Calu3 (cell line): ENCODE measurements at regions not wholly inside any gene's neighbourhood (a gene's known extent, or its start where the extent isn't known, plus 50 kb on each side); places are given as distances from the start of the nearest gene placed in this dataset.

Source experiments
- BruUV-seq: library from RNA; stranded (reverse); fragments of 400-500 nt; replicated peaks from 2 replicates; lab custom pipeline; 2021; lab: Mats Ljungman, UMichigan
- CTCF ChIA-PET: fragments of 300-600 bp; sonication (Branson Sonifier 250); formaldehyde crosslinking; loops from one replicate; lab custom pipeline; 2022; ENCODE audit warnings: antibody characterized with exemption; lab: Charles Lee
- DNase-seq: peaks from one replicate; pipeline ENCODE4 v3.0.0; 2022
- H3K27ac Mint-ChIP-seq: one replicate; pipeline ENCODE4 v1.8.0; 2022; ENCODE audit warnings: mixed read lengths; ENCODE audit not compliant: unreplicated experiment
- H3K27me3 Mint-ChIP-seq: one replicate; pipeline ENCODE4 v1.8.0; 2022; ENCODE audit warnings: mixed read lengths; ENCODE audit not compliant: unreplicated experiment
- H3K36me3 Mint-ChIP-seq: one replicate; pipeline ENCODE4 v1.8.0; 2022; ENCODE audit warnings: mild to moderate bottlenecking, moderate library complexity, mixed read lengths; ENCODE audit not compliant: insufficient read depth, unreplicated experiment
- H3K4me1 Mint-ChIP-seq: one replicate; pipeline ENCODE4 v1.8.0; 2022; ENCODE audit warnings: mild to moderate bottlenecking, low read depth, mixed read lengths; ENCODE audit not compliant: unreplicated experiment
- H3K4me3 Mint-ChIP-seq: one replicate; pipeline ENCODE4 v1.8.0; 2022; ENCODE audit warnings: mild to moderate bottlenecking, low read depth, moderate library complexity, mixed read lengths; ENCODE audit not compliant: unreplicated experiment
- H3K9me3 Mint-ChIP-seq: one replicate; pipeline ENCODE4 v1.8.0; 2022; ENCODE audit warnings: low read depth, mixed read lengths; ENCODE audit not compliant: unreplicated experiment
- intact Hi-C: fragments of 100-400 bp; cut with micrococcal nuclease; formaldehyde crosslinking; loops from one replicate; pipeline ENCODE4 v1.10.0; 2022; ENCODE audit not compliant: unreplicated experiment
- TF ChIP-seq, protein P1 (sequence below): fragments of 200-600 bp; IDR thresholded peaks from one replicate; pipeline ENCODE4 v1.8.0; 2022; ENCODE audit warnings: antibody characterized with exemption; ENCODE audit not compliant: unreplicated experiment

DNA sequence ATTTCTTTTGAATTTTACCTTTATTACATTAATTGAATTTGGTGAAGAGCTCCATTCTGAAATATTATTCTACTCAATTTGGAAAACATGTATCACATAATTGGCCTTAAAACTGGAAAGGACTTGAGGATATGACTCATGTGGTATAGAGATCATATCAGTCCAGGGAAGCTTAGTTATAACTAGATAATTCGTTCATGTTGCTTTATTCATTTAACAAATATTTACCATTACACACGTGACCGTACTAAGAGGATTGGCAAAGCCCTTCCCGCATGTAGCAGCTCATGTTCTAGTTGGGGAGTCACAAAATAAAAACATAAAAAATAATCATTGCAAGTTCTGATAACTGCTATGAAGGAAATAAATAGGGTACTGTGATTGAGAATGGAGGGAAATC lies 1816.5 kb downstream of the MAT2B start:
- H3K36me3 Mint-ChIP-seq, result no peaks in the 10 kb centered on the region
- BruUV-seq, result no TSS peak
- CTCF ChIA-PET, result no interaction called here
- intact Hi-C loops, result no loop called here
- no peaks in the 10 kb centered on the region for H3K4me1 Mint-ChIP-seq
- H3K9me3 Mint-ChIP-seq, result peaks cover 10% of the 10 kb centered on the region
- H3K27me3 Mint-ChIP-seq, result no peaks in the 10 kb centered on the region
- no peak overlapping the region for H3K4me3 Mint-ChIP-seq
- TF ChIP-seq, protein P1, sequence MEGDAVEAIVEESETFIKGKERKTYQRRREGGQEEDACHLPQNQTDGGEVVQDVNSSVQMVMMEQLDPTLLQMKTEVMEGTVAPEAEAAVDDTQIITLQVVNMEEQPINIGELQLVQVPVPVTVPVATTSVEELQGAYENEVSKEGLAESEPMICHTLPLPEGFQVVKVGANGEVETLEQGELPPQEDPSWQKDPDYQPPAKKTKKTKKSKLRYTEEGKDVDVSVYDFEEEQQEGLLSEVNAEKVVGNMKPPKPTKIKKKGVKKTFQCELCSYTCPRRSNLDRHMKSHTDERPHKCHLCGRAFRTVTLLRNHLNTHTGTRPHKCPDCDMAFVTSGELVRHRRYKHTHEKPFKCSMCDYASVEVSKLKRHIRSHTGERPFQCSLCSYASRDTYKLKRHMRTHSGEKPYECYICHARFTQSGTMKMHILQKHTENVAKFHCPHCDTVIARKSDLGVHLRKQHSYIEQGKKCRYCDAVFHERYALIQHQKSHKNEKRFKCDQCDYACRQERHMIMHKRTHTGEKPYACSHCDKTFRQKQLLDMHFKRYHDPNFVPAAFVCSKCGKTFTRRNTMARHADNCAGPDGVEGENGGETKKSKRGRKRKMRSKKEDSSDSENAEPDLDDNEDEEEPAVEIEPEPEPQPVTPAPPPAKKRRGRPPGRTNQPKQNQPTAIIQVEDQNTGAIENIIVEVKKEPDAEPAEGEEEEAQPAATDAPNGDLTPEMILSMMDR, result no peak
- DNase-seq, result no peak
- no peak overlapping the region for H3K27ac Mint-ChIP-seq

DNA sequence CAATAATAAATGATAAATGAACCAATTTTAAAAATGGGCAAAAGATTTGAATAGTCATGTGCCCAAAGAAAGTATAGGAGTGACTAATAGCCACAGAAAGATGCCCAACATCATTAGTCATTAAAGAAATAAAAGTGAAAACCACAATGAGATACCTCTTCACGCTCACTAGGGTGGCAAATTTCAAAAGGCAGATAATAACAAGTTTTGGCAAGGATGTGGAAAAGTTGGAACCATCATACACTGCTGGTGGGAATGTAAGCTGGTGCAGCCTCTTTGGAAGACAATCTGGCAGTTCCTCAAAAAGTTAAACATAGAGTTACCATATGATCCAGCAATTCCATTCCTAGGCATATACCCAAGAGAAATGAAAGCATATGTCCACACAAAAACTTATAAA lies 1819.8 kb downstream of the MAT2B start:
- intact Hi-C loops, result no loop called here
- Mint-ChIP-seq H3K4me1 (no peaks in the 10 kb centered on the region), H3K36me3 (no peaks in the 10 kb centered on the region), H3K27ac (no peak overlapping the region), H3K27me3 (no peaks in the 10 kb centered on the region), H3K9me3 (peaks cover 7% of the 10 kb centered on the region), H3K4me3 (no peak overlapping the region)
- BruUV-seq, result no TSS peak
- TF ChIP-seq, protein P1, result no peak
- no peak for DNase-seq
- CTCF ChIA-PET, result interaction anchor here (0.6 kb wide), 1 partner anchor 11 kb away, joined by 3 read pairs; no protein-coding TSS in a partner anchor

DNA sequence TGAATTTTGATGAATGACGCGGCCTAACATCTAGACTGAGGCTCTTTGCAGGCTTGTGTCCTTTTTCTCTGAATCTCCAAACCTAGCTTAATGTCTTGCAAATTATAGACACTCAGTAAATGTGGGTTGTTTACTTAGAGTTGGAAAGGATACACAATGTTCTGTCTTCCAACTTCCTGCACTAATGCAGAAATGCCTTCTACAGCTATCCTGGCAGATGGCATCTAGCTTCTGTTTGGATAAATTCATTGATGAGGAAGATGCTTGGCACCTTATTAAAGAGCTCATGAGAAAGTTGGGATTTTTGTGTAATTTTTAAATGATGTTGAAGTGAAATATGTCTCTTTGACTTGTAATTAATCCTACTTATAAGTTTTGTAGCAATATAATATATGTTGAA lies 1822.2 kb downstream of the MAT2B start:
- TF ChIP-seq, protein P1, result no peak
- Mint-ChIP-seq H3K9me3 (peaks cover 4% of the 10 kb centered on the region), H3K4me1 (no peaks in the 10 kb centered on the region), H3K27ac (no peak overlapping the region), H3K36me3 (no peaks in the 10 kb centered on the region), H3K4me3 (no peak overlapping the region), H3K27me3 (no peaks in the 10 kb centered on the region)
- no peak for DNase-seq
- intact Hi-C loops, result no loop called here
- CTCF ChIA-PET, result no interaction called here
- no TSS peak for BruUV-seq

DNA sequence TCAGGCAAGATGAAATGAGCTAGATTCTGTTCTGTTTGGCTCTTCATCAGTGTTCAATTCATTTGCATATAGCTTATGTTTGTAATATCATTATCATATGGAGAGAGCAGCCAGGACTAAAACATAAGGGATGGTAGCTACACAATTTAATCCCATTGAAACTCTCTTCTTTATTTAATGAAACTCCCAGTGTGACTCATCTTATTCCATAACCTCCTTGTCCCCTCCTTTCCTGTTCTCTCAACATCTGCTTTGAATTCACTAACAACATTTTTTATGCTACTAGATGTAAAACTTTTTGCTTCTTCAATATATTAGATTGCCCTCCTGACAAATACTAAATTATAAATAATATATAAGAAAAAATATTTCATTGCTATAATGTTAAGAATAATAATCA lies 1823.4 kb downstream of the MAT2B start:
- TF ChIP-seq, protein P1, result no peak
- no TSS peak for BruUV-seq
- no peaks in the 10 kb centered on the region for H3K4me1 Mint-ChIP-seq
- peaks cover 7% of the 10 kb centered on the region for H3K9me3 Mint-ChIP-seq
- no peaks in the 10 kb centered on the region for H3K27me3 Mint-ChIP-seq
- H3K27ac Mint-ChIP-seq, result no peak overlapping the region
- no peak for DNase-seq
- H3K36me3 Mint-ChIP-seq, result no peaks in the 10 kb centered on the region
- no peak overlapping the region for H3K4me3 Mint-ChIP-seq
- CTCF ChIA-PET, result interaction anchor here (0.5 kb wide), 1 partner anchor 44 kb away, joined by 4 read pairs; no protein-coding TSS in a partner anchor
- intact Hi-C loops, result no loop called here
